ENCODE measurements at regions not wholly inside any gene's neighbourhood (a gene's known extent, or its start where the extent isn't known, plus 50 kb on each side); places are given as distances from the start of the nearest gene placed in this dataset.

DNA sequence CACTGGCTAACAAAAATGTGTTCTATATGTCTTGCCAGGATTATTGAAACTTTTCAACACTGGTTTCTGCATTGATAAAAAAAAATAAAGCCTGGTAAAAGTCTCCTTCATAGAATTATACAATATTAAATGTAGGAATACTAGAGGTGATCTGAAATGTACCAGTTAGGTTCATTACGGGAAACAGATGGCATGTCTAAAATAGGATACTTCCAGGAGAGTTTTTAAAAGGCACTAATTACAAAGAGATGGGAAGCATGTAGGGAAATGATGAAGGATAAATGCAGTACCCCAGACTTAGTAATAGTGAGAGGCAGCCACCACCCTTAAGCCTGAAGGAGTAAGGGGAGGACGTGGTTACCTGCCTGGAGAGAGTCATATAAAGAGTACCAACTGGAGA lies 107.0 kb upstream of the NPSR1 start:
- ATAC-seq (no peak), FAIRE-seq (no peak), DNase-seq (ENCODE audit: extremely low read depth in 1 of 4, low spot score in 3 of 4) (no peak)
- H4K20me1 ChIP-seq (replicated peaks; ENCODE audit: control insufficient read depth, insufficient read depth, low read length), result no peaks in the 10 kb centered on the region
- no TSS peak for BruUV-seq (replicated peaks)
- H3K27me3 ChIP-seq (ENCODE audit: control insufficient read depth in 2 of 2, insufficient read depth in 2 of 2, low read length in 2 of 2), result no peaks in the 10 kb centered on the region
- ChIA-PET POLR2A (no interaction called here), CTCF (ENCODE audit: low intra/inter-chr PET ratio) (no interaction called here)
- 0% methylated on average over 2 of the region's 2 CpGs for WGBS (ENCODE audit: insufficient coverage, low coverage, missing lambda C conversion rate)
- no peak overlapping the region for H3K4me3 ChIP-seq
- in situ Hi-C loops (cut with MboI) (no loop called here), intact Hi-C loops (cut with micrococcal nuclease) (no loop called here)
- H3K36me3 ChIP-seq (ENCODE audit: control insufficient read depth, insufficient read depth, low read length), result no peaks in the 10 kb centered on the region
- no peaks in the 10 kb centered on the region for H3K79me2 ChIP-seq (ENCODE audit: control insufficient read depth, insufficient read depth, low read length)
- no peak overlapping the region for H2AFZ ChIP-seq (ENCODE audit: low read depth, low read length)
- TF ChIP-seq BRD4 (IDR thresholded peaks at IDR 0.05) (no peak), HNRNPK (IDR thresholded peaks at IDR 0.05; ENCODE audit: low read depth, low read length, poor library complexity, severe bottlenecking) (no peak), GABPB1 (CRISPR knock-in tag; IDR thresholded peaks at IDR 0.05) (no peak), ZNF224 (CRISPR knock-in tag; IDR thresholded peaks at IDR 0.05) (no peak), PHB (CRISPR knock-in tag; IDR thresholded peaks at IDR 0.05) (no peak), HOMEZ (CRISPR knock-in tag; IDR thresholded peaks at IDR 0.05) (no peak)
- peaks cover 4% of the 10 kb centered on the region; the same call in 1 of the 2 replicates for H3K9me3 ChIP-seq (replicated peaks; ENCODE audit: control insufficient read depth, insufficient read depth, low read depth, low read length)
- no peaks in the 10 kb centered on the region for H3K4me1 ChIP-seq (replicated peaks in 1 of 2; ENCODE audit: control insufficient read depth in 2 of 2, insufficient read depth in 2 of 2, low read length in 2 of 2)
- H3K9ac ChIP-seq (ENCODE audit: insufficient read depth in 1 of 2, low read depth in 2 of 2, low read length in 2 of 2), result no peak overlapping the region
- no peaks in the 10 kb centered on the region for H3K9me1 ChIP-seq (ENCODE audit: control insufficient read depth, insufficient read depth, low read length)
- H3K27ac ChIP-seq (ENCODE audit: extremely low read depth, low read depth, low read length), result no peak overlapping the region
- no peak overlapping the region for H3K4me2 ChIP-seq (ENCODE audit: insufficient read depth, low read length)

DNA sequence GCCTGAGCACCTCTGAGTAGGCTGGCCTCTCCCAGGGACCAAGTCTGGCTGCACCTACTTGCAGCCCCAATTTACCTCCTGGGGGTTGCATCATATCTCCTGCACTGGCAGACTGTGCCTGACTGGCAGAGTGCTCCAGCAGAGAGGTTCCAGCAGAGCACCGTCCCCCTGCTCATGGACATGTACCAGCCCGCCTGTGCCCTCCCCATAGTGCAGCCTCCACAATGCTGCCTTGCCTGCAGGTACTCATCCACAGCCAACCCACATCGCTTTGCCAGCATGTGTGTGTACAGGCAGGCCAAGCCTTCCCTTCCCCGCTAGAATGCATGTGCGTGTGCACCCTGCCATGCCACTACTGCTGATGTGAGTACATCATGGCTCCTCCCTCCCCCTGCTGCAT lies 105.5 kb upstream of the NPSR1 start:
- ATAC-seq (no peak), FAIRE-seq (no peak), DNase-seq (ENCODE audit: extremely low read depth in 1 of 4, low spot score in 3 of 4) (no peak)
- no peaks in the 10 kb centered on the region for H3K79me2 ChIP-seq (ENCODE audit: control insufficient read depth, insufficient read depth, low read length)
- WGBS (ENCODE audit: insufficient coverage, low coverage, missing lambda C conversion rate), result 0% methylated on average over 3 of the region's 5 CpGs
- no TSS peak for BruUV-seq (replicated peaks)
- no peak overlapping the region for H3K9ac ChIP-seq (ENCODE audit: insufficient read depth in 1 of 2, low read depth in 2 of 2, low read length in 2 of 2)
- in situ Hi-C loops (cut with MboI), result no loop called here
- intact Hi-C loops (cut with micrococcal nuclease), result no loop called here
- H3K27me3 ChIP-seq (ENCODE audit: control insufficient read depth in 2 of 2, insufficient read depth in 2 of 2, low read length in 2 of 2), result no peaks in the 10 kb centered on the region
- CTCF ChIA-PET (ENCODE audit: low intra/inter-chr PET ratio), result no interaction called here
- no peak overlapping the region for H3K4me2 ChIP-seq (ENCODE audit: insufficient read depth, low read length)
- peaks cover 4% of the 10 kb centered on the region; the same call in 1 of the 2 replicates for H3K9me3 ChIP-seq (replicated peaks; ENCODE audit: control insufficient read depth, insufficient read depth, low read depth, low read length)
- no peaks in the 10 kb centered on the region for H3K36me3 ChIP-seq (ENCODE audit: control insufficient read depth, insufficient read depth, low read length)
- POLR2A ChIA-PET, result no interaction called here
- H2AFZ ChIP-seq (ENCODE audit: low read depth, low read length), result no peak overlapping the region
- H4K20me1 ChIP-seq (replicated peaks; ENCODE audit: control insufficient read depth, insufficient read depth, low read length), result no peaks in the 10 kb centered on the region
- H3K4me3 ChIP-seq, result no peak overlapping the region
- H3K9me1 ChIP-seq (ENCODE audit: control insufficient read depth, insufficient read depth, low read length), result no peaks in the 10 kb centered on the region
- H3K27ac ChIP-seq (ENCODE audit: extremely low read depth, low read depth, low read length), result no peak overlapping the region
- no peaks in the 10 kb centered on the region for H3K4me1 ChIP-seq (replicated peaks in 1 of 2; ENCODE audit: control insufficient read depth in 2 of 2, insufficient read depth in 2 of 2, low read length in 2 of 2)
- no peak for TF ChIP-seq ELF4 (CRISPR knock-in tag; IDR thresholded peaks at IDR 0.05)
- no peak for TF ChIP-seq XRCC3 (IDR thresholded peaks at IDR 0.05)
- TF ChIP-seq IRF1 (CRISPR knock-in tag; IDR thresholded peaks at IDR 0.05; ENCODE audit: borderline replicate concordance), result no peak
- TF ChIP-seq CREB1 (IDR thresholded peaks at IDR 0.05), result no peak
- no peak for TF ChIP-seq CREB1 (CRISPR knock-in tag; IDR thresholded peaks at IDR 0.05)
- no peak for TF ChIP-seq TCF7 (IDR thresholded peaks at IDR 0.05; ENCODE audit: borderline replicate concordance)
- TF ChIP-seq MEF2D (tag; conservative IDR thresholded peaks at IDR 0.05; ENCODE audit: low read depth), result no peak
- TF ChIP-seq RBM15 (IDR thresholded peaks at IDR 0.05; ENCODE audit: insufficient read depth, low read length), result no peak
- TF ChIP-seq TAF1 (IDR thresholded peaks at IDR 0.05; ENCODE audit: control insufficient read depth, extremely low read depth, insufficient read depth, low read length, severe bottlenecking), result no peak
- no peak for TF ChIP-seq ZNF316 (IDR thresholded peaks at IDR 0.05)
